OCI-LY7 (cell line): ENCODE measurements at regions not wholly inside any gene's neighbourhood (a gene's known extent, or its start where the extent isn't known, plus 50 kb on each side); places are given as distances from the start of the nearest gene placed in this dataset.

Source experiments
- CTCF ChIP-seq: fragments of 200-600 bp; sonication (generic); conservative IDR thresholded peaks from 2 replicates; pipeline ENCODE4 v1.5.1; 2014; ENCODE audit warnings: mild to moderate bottlenecking, antibody characterized with exemption, low read length, moderate library complexity, mixed read lengths
- EZH2phosphoT487 ChIP-seq: fragments of 200-600 bp; sonication (generic); IDR thresholded peaks from 2 replicates; pipeline ENCODE4 v1.6.1; 2018; ENCODE audit warnings: low read depth, borderline replicate concordance, mild to moderate bottlenecking, mixed run types, antibody characterized with exemption, low read length, moderate library complexity, mixed read lengths

DNA sequence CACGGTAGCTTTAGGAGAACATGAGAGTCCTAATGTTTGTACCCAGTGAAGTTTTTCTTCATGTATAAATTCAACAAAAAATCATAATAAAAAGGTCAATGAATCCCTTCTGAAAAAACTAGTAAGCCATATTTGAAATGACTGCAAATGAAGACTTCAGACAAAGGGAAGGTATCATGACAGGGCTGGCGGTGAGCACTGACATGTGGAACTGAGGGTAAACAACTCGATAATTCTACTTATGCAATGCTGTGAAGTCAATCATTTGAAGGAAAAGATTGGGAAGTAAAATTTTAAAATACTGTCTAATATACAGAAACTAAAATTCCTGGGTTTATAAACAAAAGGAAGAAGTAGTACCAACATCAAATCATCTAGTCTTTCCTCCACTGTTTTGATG lies 190.2 kb upstream of the COPS8 start:
- TF ChIP-seq CTCF: no peak
- no peak for TF ChIP-seq EZH2phosphoT487
